ENCODE measurements at regions not wholly inside any gene's neighbourhood (a gene's known extent, or its start where the extent isn't known, plus 50 kb on each side); places are given as distances from the start of the nearest gene placed in this dataset.

- H3K4me3 Mint-ChIP-seq: no peak overlapping the region
- no peak for ATAC-seq
- no peak overlapping the region for H3K27ac Mint-ChIP-seq
- H3K36me3 Mint-ChIP-seq: peaks cover 19% of the 10 kb centered on the region; the same call in 1 of the 2 replicates
- H3K9me3 Mint-ChIP-seq: peaks cover 19% of the 10 kb centered on the region
- no peaks in the 10 kb centered on the region; the same call in 1 of the 2 replicates for H3K27me3 Mint-ChIP-seq (ENCODE audit: low read depth)
- ChIA-PET POLR2A (no interaction called here), CTCF (no interaction called here)
- TF ChIP-seq NR2C2 (CRISPR knock-in tag; IDR thresholded peaks at IDR 0.05): no peak
- TF ChIP-seq EMX1 (CRISPR knock-in tag; IDR thresholded peaks at IDR 0.05): no peak
- TF ChIP-seq ZBTB43 (CRISPR knock-in tag; IDR thresholded peaks at IDR 0.05): no peak
- TF ChIP-seq CREM (CRISPR knock-in tag; IDR thresholded peaks at IDR 0.05): no peak
- H3K4me1 Mint-ChIP-seq: peaks cover 38% of the 10 kb centered on the region
- no peak for DNase-seq (ENCODE audit: low spot score)
Measured at GRCh38 chr6:170042123-170042522, 248.8 kb downstream of the DLL1 start.

GRCh38 chr6:170041526-170041925 lies 249.4 kb downstream of the DLL1 start:
- DNase-seq (ENCODE audit: low spot score) (no peak), ATAC-seq (no peak)
- H3K27ac Mint-ChIP-seq: no peak overlapping the region
- peaks cover 19% of the 10 kb centered on the region; the same call in 1 of the 2 replicates for H3K36me3 Mint-ChIP-seq
- peaks cover 43% of the 10 kb centered on the region for H3K4me1 Mint-ChIP-seq
- no peak for TF ChIP-seq NFATC4 (CRISPR knock-in tag; IDR thresholded peaks at IDR 0.05)
- TF ChIP-seq MXD4 (CRISPR knock-in tag; IDR thresholded peaks at IDR 0.05; ENCODE audit: borderline replicate concordance): no peak
- no peak for TF ChIP-seq ZNF121 (CRISPR knock-in tag; IDR thresholded peaks at IDR 0.05)
- TF ChIP-seq ESRRA (CRISPR knock-in tag; IDR thresholded peaks at IDR 0.05; ENCODE audit: borderline replicate concordance): no peak
- no peak for TF ChIP-seq ZNF671 (CRISPR knock-in tag; IDR thresholded peaks at IDR 0.05)
- no peak for TF ChIP-seq ETV6 (CRISPR knock-in tag; IDR thresholded peaks at IDR 0.05)
- TF ChIP-seq SMAD4 (CRISPR knock-in tag; IDR thresholded peaks at IDR 0.05): no peak
- TF ChIP-seq SP1 (CRISPR knock-in tag; conservative IDR thresholded peaks at IDR 0.05): no peak
- no peak for TF ChIP-seq GABPB1 (CRISPR knock-in tag; IDR thresholded peaks at IDR 0.05)
- TF ChIP-seq ELF4 (CRISPR knock-in tag; IDR thresholded peaks at IDR 0.05; ENCODE audit: low read depth): no peak
- no peak for TF ChIP-seq CREB1 (CRISPR knock-in tag; IDR thresholded peaks at IDR 0.05)
- no peak for TF ChIP-seq AR (CRISPR knock-in tag; IDR thresholded peaks at IDR 0.05)
- TF ChIP-seq FOXP4 (CRISPR knock-in tag; IDR thresholded peaks at IDR 0.05): no peak
- TF ChIP-seq MLX (CRISPR knock-in tag; IDR thresholded peaks at IDR 0.05): no peak
- TF ChIP-seq ATF2 (CRISPR knock-in tag; IDR thresholded peaks at IDR 0.05; ENCODE audit: borderline replicate concordance, low read depth): no peak
- TF ChIP-seq ZSCAN18 (CRISPR knock-in tag; IDR thresholded peaks at IDR 0.05): no peak
- TF ChIP-seq ZNF219 (CRISPR knock-in tag; IDR thresholded peaks at IDR 0.05; ENCODE audit: borderline replicate concordance): no peak
- H3K27me3 Mint-ChIP-seq (ENCODE audit: low read depth): peaks cover 4% of the 10 kb centered on the region; the same call in 1 of the 2 replicates
- peaks cover 19% of the 10 kb centered on the region for H3K9me3 Mint-ChIP-seq
- ChIA-PET CTCF (no interaction called here), POLR2A (no interaction called here)
- no peak overlapping the region for H3K4me3 Mint-ChIP-seq

All from WTC11 (cell line).